ENCODE measurements at regions not wholly inside any gene's neighbourhood (a gene's known extent, or its start where the extent isn't known, plus 50 kb on each side); places are given as distances from the start of the nearest gene placed in this dataset.

GRCh38 chr17:69912805-69913204 lies 162.2 kb upstream of the KCNJ16 start:
- TF ChIP-seq ZBTB26 (CRISPR knock-in tag; IDR thresholded peaks at IDR 0.05) (no peak), MAFK (IDR thresholded peaks at IDR 0.05; ENCODE audit: low read length) (no peak), SRSF7 (optimal IDR thresholded peaks at IDR 0.05; ENCODE audit: low read depth, low read length) (no peak), ZBTB40 (IDR thresholded peaks at IDR 0.05) (no peak), ZBTB40 (CRISPR knock-in tag; IDR thresholded peaks at IDR 0.05) (no peak), GTF2F1 (IDR thresholded peaks at IDR 0.05; ENCODE audit: low read depth, low read length) (no peak), RAD21 (CRISPR knock-in tag; conservative IDR thresholded peaks at IDR 0.05 in 1 of 2, IDR thresholded peaks at IDR 0.05 in 1 of 2) (no peak)

Measured in K562 (cell line).